HG03064 (cell line): ENCODE measurements at regions not wholly inside any gene's neighbourhood (a gene's known extent, or its start where the extent isn't known, plus 50 kb on each side); places are given as distances from the start of the nearest gene placed in this dataset.
A peak's percentile ranks its signal among the peaks of the same experiment; 100 is the strongest.
"Not testable (repeated sequence)": the region's sequence is repeated elsewhere in the genome, so short reads cannot be mapped to it uniquely, and the experiment has no call there.

ENCODE experiments used
- ATAC-seq: cut with Tn5 transposase; IDR thresholded peaks from one replicate; pipeline ENCODE4 v1.9.1; 2021; ENCODE audit warnings: low read depth; ENCODE audit not compliant: unreplicated experiment

- ATAC-seq, result not testable (repeated sequence)
Measured at GRCh38 chr9:64370344-64370743, 914.7 kb downstream of the FOXD4L5 start.

- ATAC-seq, result not testable (repeated sequence)
Measured at GRCh38 chr9:64369644-64370043, 915.4 kb downstream of the FOXD4L5 start.

- peak; percentile 100 for ATAC-seq
Measured at GRCh38 chr9:64369114-64369513, 915.9 kb downstream of the FOXD4L5 start.

GRCh38 chr9:64368644-64368942, 916.4 kb downstream of the FOXD4L5 start:
- ATAC-seq, result not testable (repeated sequence)

GRCh38 chr9:64367826-64368643, 917.0 kb downstream of the FOXD4L5 start:
- ATAC-seq, result not testable (repeated sequence)
